ENCODE measurements at regions not wholly inside any gene's neighbourhood (a gene's known extent, or its start where the extent isn't known, plus 50 kb on each side); places are given as distances from the start of the nearest gene placed in this dataset.

DNA sequence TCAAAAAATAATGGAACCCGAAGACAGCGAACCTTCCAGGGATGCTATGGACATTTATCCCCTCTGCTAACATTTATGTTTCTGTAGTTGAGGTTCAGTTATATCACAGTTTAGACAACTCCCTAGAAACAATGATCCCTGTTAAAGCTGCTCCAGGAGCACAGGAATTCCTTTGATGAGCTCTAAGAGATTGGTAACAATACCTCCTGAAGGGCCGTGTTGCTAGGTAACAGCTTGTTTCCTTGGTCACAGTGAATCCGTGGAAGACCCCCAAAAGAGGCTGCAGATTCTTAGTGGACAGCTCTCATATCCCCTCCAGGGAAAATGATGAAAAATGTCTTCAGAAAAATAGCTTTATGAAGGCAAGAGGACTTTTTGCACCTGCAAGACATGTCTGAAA lies 160.2 kb downstream of the SERPINI1 start:
- no peak for TF ChIP-seq EZH2phosphoT487 (IDR thresholded peaks at IDR 0.05; ENCODE audit: borderline replicate concordance)
- TF ChIP-seq, protein P1, sequence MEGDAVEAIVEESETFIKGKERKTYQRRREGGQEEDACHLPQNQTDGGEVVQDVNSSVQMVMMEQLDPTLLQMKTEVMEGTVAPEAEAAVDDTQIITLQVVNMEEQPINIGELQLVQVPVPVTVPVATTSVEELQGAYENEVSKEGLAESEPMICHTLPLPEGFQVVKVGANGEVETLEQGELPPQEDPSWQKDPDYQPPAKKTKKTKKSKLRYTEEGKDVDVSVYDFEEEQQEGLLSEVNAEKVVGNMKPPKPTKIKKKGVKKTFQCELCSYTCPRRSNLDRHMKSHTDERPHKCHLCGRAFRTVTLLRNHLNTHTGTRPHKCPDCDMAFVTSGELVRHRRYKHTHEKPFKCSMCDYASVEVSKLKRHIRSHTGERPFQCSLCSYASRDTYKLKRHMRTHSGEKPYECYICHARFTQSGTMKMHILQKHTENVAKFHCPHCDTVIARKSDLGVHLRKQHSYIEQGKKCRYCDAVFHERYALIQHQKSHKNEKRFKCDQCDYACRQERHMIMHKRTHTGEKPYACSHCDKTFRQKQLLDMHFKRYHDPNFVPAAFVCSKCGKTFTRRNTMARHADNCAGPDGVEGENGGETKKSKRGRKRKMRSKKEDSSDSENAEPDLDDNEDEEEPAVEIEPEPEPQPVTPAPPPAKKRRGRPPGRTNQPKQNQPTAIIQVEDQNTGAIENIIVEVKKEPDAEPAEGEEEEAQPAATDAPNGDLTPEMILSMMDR (conservative IDR thresholded peaks at IDR 0.05; ENCODE audit: low read length) = no peak

Measured in Loucy (cell line).